MCF 10A (cell line): ENCODE measurements at regions not wholly inside any gene's neighbourhood (a gene's known extent, or its start where the extent isn't known, plus 50 kb on each side); places are given as distances from the start of the nearest gene placed in this dataset.

ENCODE experiments used
- BruUV-seq: library from RNA; stranded (reverse); fragments of 400-500 nt; replicated peaks from 2 replicates; lab custom pipeline; 2021; lab: Mats Ljungman, UMichigan
- CTCF ChIA-PET: fragments of 300-600 bp; sonication (Branson Sonifier 250); formaldehyde crosslinking; extraction: SDS; loops from one replicate; lab custom pipeline; 2021; ENCODE audit warnings: antibody characterized with exemption, inconsistent platforms; lab: Yijun Ruan, JAX
- POLR2A ChIA-PET: fragments of 300-600, 350-650 bp; sonication (Branson Sonifier 250); formaldehyde crosslinking; extraction: SDS; loops from one replicate; lab custom pipeline; 2020; ENCODE audit warnings: antibody characterized with exemption, inconsistent platforms; lab: Yijun Ruan, JAX
- DNase-seq: peaks from one replicate; pipeline ENCODE4 v3.0.0-alpha.2; 2018; ENCODE audit not compliant: unreplicated experiment
- H3K27ac Mint-ChIP-seq: one replicate; pipeline ENCODE4 v1.8.0; 2022; ENCODE audit warnings: mild to moderate bottlenecking, low read depth, mixed read lengths; ENCODE audit not compliant: unreplicated experiment
- H3K27me3 Mint-ChIP-seq: one replicate; pipeline ENCODE4 v1.8.0; 2022; ENCODE audit warnings: mixed read lengths; ENCODE audit not compliant: insufficient read depth, unreplicated experiment
- H3K36me3 Mint-ChIP-seq: one replicate; pipeline ENCODE4 v1.8.0; 2022; ENCODE audit warnings: mild to moderate bottlenecking, moderate library complexity, mixed read lengths; ENCODE audit not compliant: insufficient read depth, unreplicated experiment
- H3K4me1 Mint-ChIP-seq: one replicate; pipeline ENCODE4 v1.8.0; 2022; ENCODE audit warnings: mixed read lengths; ENCODE audit not compliant: insufficient read depth, unreplicated experiment
- H3K4me3 Mint-ChIP-seq: one replicate; pipeline ENCODE4 v1.8.0; 2022; ENCODE audit warnings: mild to moderate bottlenecking, moderate library complexity, mixed read lengths; ENCODE audit not compliant: unreplicated experiment
- H3K9me3 Mint-ChIP-seq: one replicate; pipeline ENCODE4 v1.8.0; 2022; ENCODE audit warnings: mixed read lengths; ENCODE audit not compliant: unreplicated experiment
- intact Hi-C: fragments of 100-400 bp; cut with micrococcal nuclease; formaldehyde crosslinking; loops from 2 replicates; pipeline ENCODE4 v1.14.1; 2022
- TF ChIP-seq, protein P1 (sequence below): fragments of 200-600 bp; IDR thresholded peaks from one replicate; pipeline ENCODE4 v1.8.0; 2022; ENCODE audit warnings: antibody characterized with exemption, mild to moderate bottlenecking; ENCODE audit not compliant: unreplicated experiment

GRCh38 chr5:74949976-74950375, 83.8 kb upstream of the FAM169A start:
- no peak for DNase-seq
- H3K4me3 Mint-ChIP-seq, result no peak overlapping the region
- BruUV-seq, result no TSS peak
- POLR2A ChIA-PET, result no interaction called here
- H3K36me3 Mint-ChIP-seq, result no peaks in the 10 kb centered on the region
- H3K9me3 Mint-ChIP-seq, result peaks cover 6% of the 10 kb centered on the region
- H3K27me3 Mint-ChIP-seq, result no peaks in the 10 kb centered on the region
- TF ChIP-seq, protein P1, sequence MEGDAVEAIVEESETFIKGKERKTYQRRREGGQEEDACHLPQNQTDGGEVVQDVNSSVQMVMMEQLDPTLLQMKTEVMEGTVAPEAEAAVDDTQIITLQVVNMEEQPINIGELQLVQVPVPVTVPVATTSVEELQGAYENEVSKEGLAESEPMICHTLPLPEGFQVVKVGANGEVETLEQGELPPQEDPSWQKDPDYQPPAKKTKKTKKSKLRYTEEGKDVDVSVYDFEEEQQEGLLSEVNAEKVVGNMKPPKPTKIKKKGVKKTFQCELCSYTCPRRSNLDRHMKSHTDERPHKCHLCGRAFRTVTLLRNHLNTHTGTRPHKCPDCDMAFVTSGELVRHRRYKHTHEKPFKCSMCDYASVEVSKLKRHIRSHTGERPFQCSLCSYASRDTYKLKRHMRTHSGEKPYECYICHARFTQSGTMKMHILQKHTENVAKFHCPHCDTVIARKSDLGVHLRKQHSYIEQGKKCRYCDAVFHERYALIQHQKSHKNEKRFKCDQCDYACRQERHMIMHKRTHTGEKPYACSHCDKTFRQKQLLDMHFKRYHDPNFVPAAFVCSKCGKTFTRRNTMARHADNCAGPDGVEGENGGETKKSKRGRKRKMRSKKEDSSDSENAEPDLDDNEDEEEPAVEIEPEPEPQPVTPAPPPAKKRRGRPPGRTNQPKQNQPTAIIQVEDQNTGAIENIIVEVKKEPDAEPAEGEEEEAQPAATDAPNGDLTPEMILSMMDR, result no peak
- H3K4me1 Mint-ChIP-seq, result peaks cover 14% of the 10 kb centered on the region
- CTCF ChIA-PET, result no interaction called here
- H3K27ac Mint-ChIP-seq, result no peak overlapping the region
- intact Hi-C loops, result no loop called here

GRCh38 chr5:74948031-74948546, 81.9 kb upstream of the FAM169A start:
- Mint-ChIP-seq H3K4me1 (no peaks in the 10 kb centered on the region), H3K4me3 (no peak overlapping the region), H3K36me3 (no peaks in the 10 kb centered on the region), H3K9me3 (peaks cover 6% of the 10 kb centered on the region), H3K27ac (no peak overlapping the region), H3K27me3 (no peaks in the 10 kb centered on the region)
- no peak for DNase-seq
- ChIA-PET CTCF (no interaction called here), POLR2A (interaction anchor here (1.5 kb wide), 1 partner anchor 289 kb away, joined by 3 read pairs; the partner anchor contains the start of gene ANKRD31)
- intact Hi-C loops, result no loop called here
- TF ChIP-seq, protein P1, result no peak
- BruUV-seq, result no TSS peak

GRCh38 chr5:74946471-74946870, 80.3 kb upstream of the FAM169A start:
- Mint-ChIP-seq H3K9me3 (peaks cover 6% of the 10 kb centered on the region), H3K27me3 (peaks cover 7% of the 10 kb centered on the region), H3K4me3 (no peak overlapping the region), H3K4me1 (no peaks in the 10 kb centered on the region), H3K36me3 (no peaks in the 10 kb centered on the region), H3K27ac (no peak overlapping the region)
- BruUV-seq, result no TSS peak
- ChIA-PET CTCF (no interaction called here), POLR2A (interaction anchor here (0.5 to 1.1 kb wide), 2 partner anchors 98 to 101 kb away, joined by 3 read pairs; no protein-coding TSS in a partner anchor)
- TF ChIP-seq, protein P1, result no peak
- intact Hi-C loops, result no loop called here
- DNase-seq, result no peak

DNA sequence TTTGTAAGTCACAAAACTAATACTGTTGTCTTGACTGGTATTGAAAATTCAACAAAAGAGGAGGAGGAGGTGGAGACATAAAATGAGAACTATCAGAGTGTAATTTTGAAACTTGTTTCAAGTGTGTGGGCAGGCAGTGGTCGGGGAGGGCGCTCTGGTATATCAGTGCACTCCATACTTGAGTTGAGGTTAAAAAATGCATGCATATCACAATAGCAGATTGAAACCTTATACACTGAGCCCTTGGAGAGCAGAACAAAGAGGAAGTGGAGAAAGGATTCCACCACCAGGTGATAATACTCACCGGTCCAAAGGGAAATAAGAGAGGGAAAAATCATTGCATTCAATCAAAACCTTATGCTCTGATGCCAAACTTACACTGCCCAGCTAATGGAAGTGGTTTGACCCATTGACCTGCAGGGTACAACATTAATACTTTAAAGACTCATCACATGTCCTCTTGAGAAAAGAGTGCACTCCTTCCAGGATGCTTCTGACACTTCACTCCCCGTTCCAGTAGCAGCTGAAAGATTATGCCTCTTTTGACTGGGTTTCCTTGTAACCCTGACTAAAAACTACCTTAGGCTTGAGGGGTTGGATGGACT, 79.5 kb upstream of the FAM169A start:
- intact Hi-C loops, result no loop called here
- no peaks in the 10 kb centered on the region for H3K4me1 Mint-ChIP-seq

More for the DNA sequence above, 79.5 kb upstream of the FAM169A start:
- H3K27me3 Mint-ChIP-seq, result peaks cover 15% of the 10 kb centered on the region
- TF ChIP-seq, protein P1, result no peak
- H3K27ac Mint-ChIP-seq, result no peak overlapping the region
- H3K36me3 Mint-ChIP-seq, result no peaks in the 10 kb centered on the region
- ChIA-PET POLR2A (interaction anchor here (0.5 to 1.1 kb wide), 2 partner anchors 99 to 102 kb away, joined by 3 read pairs; no protein-coding TSS in a partner anchor), CTCF (no interaction called here)
- BruUV-seq, result no TSS peak
- peaks cover 3% of the 10 kb centered on the region for H3K9me3 Mint-ChIP-seq
- no peak for DNase-seq
- no peak overlapping the region for H3K4me3 Mint-ChIP-seq
